IPS DF 4.7 (cell line): ENCODE measurements at regions not wholly inside any gene's neighbourhood (a gene's known extent, or its start where the extent isn't known, plus 50 kb on each side); places are given as distances from the start of the nearest gene placed in this dataset.
"Not testable (repeated sequence)": the region's sequence is repeated elsewhere in the genome, so short reads cannot be mapped to it uniquely, and the experiment has no call there.

ENCODE experiments used
- DNase-seq: peaks from one replicate; pipeline ENCODE4 v3.0.0-alpha.2; 2013; ENCODE audit warnings: low spot score; ENCODE audit errors: extremely low read depth

GRCh38 chr3:153731071-153731470 lies 390.1 kb upstream of the ARHGEF26 start:
- DNase-seq = no peak

- DNase-seq = no peak
Measured at GRCh38 chr3:153734777-153735551, 386.2 kb upstream of the ARHGEF26 start.

GRCh38 chr3:153740109-153740508 lies 381.1 kb upstream of the ARHGEF26 start:
- DNase-seq = no peak

GRCh38 chr3:153744889-153745288 lies 376.3 kb upstream of the ARHGEF26 start:
- no peak for DNase-seq

- DNase-seq = no peak
Measured at GRCh38 chr3:153746211-153746610, 375.0 kb upstream of the ARHGEF26 start.

GRCh38 chr3:153749070-153749610 lies 372.1 kb upstream of the ARHGEF26 start:
- no peak for DNase-seq

GRCh38 chr3:153752405-153753027 lies 368.7 kb upstream of the ARHGEF26 start:
- DNase-seq = no peak

GRCh38 chr3:153753035-153753434 lies 368.2 kb upstream of the ARHGEF26 start:
- no peak for DNase-seq

GRCh38 chr3:153756816-153757215 lies 364.4 kb upstream of the ARHGEF26 start:
- DNase-seq = no peak

- no peak for DNase-seq
Measured at GRCh38 chr3:153757839-153758238, 363.4 kb upstream of the ARHGEF26 start.

- DNase-seq = no peak
Measured at GRCh38 chr3:153760948-153761347, 360.2 kb upstream of the ARHGEF26 start.

GRCh38 chr3:153762411-153763235 lies 358.6 kb upstream of the ARHGEF26 start:
- DNase-seq = no peak

- no peak for DNase-seq
Measured at GRCh38 chr3:153767601-153768560, 353.3 kb upstream of the ARHGEF26 start.

- DNase-seq = peak; percentile 30
Measured at GRCh38 chr3:153768561-153769469, 352.4 kb upstream of the ARHGEF26 start.

GRCh38 chr3:153783106-153783505 lies 338.1 kb upstream of the ARHGEF26 start:
- no peak for DNase-seq

GRCh38 chr3:153783741-153784480 lies 337.3 kb upstream of the ARHGEF26 start:
- no peak for DNase-seq

- no peak for DNase-seq
Measured at GRCh38 chr3:153785901-153786300, 335.3 kb upstream of the ARHGEF26 start.

- DNase-seq = no peak
Measured at GRCh38 chr3:153789380-153789779, 331.8 kb upstream of the ARHGEF26 start.

- not testable (repeated sequence) for DNase-seq
Measured at GRCh38 chr3:153797056-153797455, 324.1 kb upstream of the ARHGEF26 start.
